GM18526 (cell line): ENCODE measurements at regions not wholly inside any gene's neighbourhood (a gene's known extent, or its start where the extent isn't known, plus 50 kb on each side); places are given as distances from the start of the nearest gene placed in this dataset.

ENCODE experiments used
- POLR2A ChIP-seq: IDR thresholded peaks from 3 replicates; pipeline ENCODE4 v1.6.1; 2011; ENCODE audit not compliant: insufficient read length; ENCODE audit errors: extremely low read depth

- TF ChIP-seq POLR2A: no peak
These were observed 1337.2 kb downstream of the TBC1D22A start for GRCh38 chr22:48099671-48100070.

- TF ChIP-seq POLR2A: no peak
These were observed 1336.8 kb downstream of the TBC1D22A start for GRCh38 chr22:48099251-48099650.

- TF ChIP-seq POLR2A: peak; percentile 20
These were observed 1336.4 kb downstream of the TBC1D22A start for GRCh38 chr22:48098921-48099245.

- TF ChIP-seq POLR2A: peak; percentile 7
These were observed 1335.9 kb downstream of the TBC1D22A start for GRCh38 chr22:48098243-48098920.

GRCh38 chr22:48097723-48098122 is 1335.3 kb downstream of the TBC1D22A start:
- TF ChIP-seq POLR2A: no peak

- TF ChIP-seq POLR2A: peak; percentile 30
These were observed 1334.6 kb downstream of the TBC1D22A start for GRCh38 chr22:48096851-48097665.

GRCh38 chr22:48096411-48096810 is 1334.0 kb downstream of the TBC1D22A start:
- no peak for TF ChIP-seq POLR2A

GRCh38 chr22:48093981-48094380 is 1331.5 kb downstream of the TBC1D22A start:
- no peak for TF ChIP-seq POLR2A

- no peak for TF ChIP-seq POLR2A
These were observed 1330.4 kb downstream of the TBC1D22A start for GRCh38 chr22:48092866-48093265.

GRCh38 chr22:48091656-48092223 is 1329.3 kb downstream of the TBC1D22A start:
- TF ChIP-seq POLR2A: no peak

- no peak for TF ChIP-seq POLR2A
These were observed 1328.7 kb downstream of the TBC1D22A start for GRCh38 chr22:48091060-48091650.

GRCh38 chr22:48090332-48090672 is 1327.9 kb downstream of the TBC1D22A start:
- no peak for TF ChIP-seq POLR2A

- no peak for TF ChIP-seq POLR2A
These were observed 1327.3 kb downstream of the TBC1D22A start for GRCh38 chr22:48089601-48090331.

GRCh38 chr22:48088926-48089536 is 1326.6 kb downstream of the TBC1D22A start:
- TF ChIP-seq POLR2A: no peak

GRCh38 chr22:48088251-48088650 is 1325.8 kb downstream of the TBC1D22A start:
- TF ChIP-seq POLR2A: no peak

- TF ChIP-seq POLR2A: no peak
These were observed 1323.6 kb downstream of the TBC1D22A start for GRCh38 chr22:48085901-48086645.
